ENCODE measurements at regions not wholly inside any gene's neighbourhood (a gene's known extent, or its start where the extent isn't known, plus 50 kb on each side); places are given as distances from the start of the nearest gene placed in this dataset.

GRCh38 chr18:39318008-39318407, 1752.4 kb upstream of the CELF4 start:
- TF ChIP-seq, protein P1, sequence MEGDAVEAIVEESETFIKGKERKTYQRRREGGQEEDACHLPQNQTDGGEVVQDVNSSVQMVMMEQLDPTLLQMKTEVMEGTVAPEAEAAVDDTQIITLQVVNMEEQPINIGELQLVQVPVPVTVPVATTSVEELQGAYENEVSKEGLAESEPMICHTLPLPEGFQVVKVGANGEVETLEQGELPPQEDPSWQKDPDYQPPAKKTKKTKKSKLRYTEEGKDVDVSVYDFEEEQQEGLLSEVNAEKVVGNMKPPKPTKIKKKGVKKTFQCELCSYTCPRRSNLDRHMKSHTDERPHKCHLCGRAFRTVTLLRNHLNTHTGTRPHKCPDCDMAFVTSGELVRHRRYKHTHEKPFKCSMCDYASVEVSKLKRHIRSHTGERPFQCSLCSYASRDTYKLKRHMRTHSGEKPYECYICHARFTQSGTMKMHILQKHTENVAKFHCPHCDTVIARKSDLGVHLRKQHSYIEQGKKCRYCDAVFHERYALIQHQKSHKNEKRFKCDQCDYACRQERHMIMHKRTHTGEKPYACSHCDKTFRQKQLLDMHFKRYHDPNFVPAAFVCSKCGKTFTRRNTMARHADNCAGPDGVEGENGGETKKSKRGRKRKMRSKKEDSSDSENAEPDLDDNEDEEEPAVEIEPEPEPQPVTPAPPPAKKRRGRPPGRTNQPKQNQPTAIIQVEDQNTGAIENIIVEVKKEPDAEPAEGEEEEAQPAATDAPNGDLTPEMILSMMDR (IDR thresholded peaks at IDR 0.05), result no peak
- no peak for TF ChIP-seq EP300 (IDR thresholded peaks at IDR 0.05)

Data from sigmoid colon (tissue), 4 donors.